Astrocyte of the hippocampus (primary cell): ENCODE measurements at regions not wholly inside any gene's neighbourhood (a gene's known extent, or its start where the extent isn't known, plus 50 kb on each side); places are given as distances from the start of the nearest gene placed in this dataset.

Experiments
- DNase-seq: peaks from one replicate; pipeline ENCODE4 v3.0.0; 2011; ENCODE audit warnings: low read depth, low spot score

- DNase-seq: no peak
Measured at GRCh38 chr3:193754719-193755118, 161.7 kb downstream of the OPA1 start.

GRCh38 chr3:193756536-193756935, 163.5 kb downstream of the OPA1 start:
- DNase-seq: no peak

- no peak for DNase-seq
Measured at GRCh38 chr3:193757457-193757856, 164.4 kb downstream of the OPA1 start.

- no peak for DNase-seq
Measured at GRCh38 chr3:193761969-193762368, 169.0 kb downstream of the OPA1 start.

DNA sequence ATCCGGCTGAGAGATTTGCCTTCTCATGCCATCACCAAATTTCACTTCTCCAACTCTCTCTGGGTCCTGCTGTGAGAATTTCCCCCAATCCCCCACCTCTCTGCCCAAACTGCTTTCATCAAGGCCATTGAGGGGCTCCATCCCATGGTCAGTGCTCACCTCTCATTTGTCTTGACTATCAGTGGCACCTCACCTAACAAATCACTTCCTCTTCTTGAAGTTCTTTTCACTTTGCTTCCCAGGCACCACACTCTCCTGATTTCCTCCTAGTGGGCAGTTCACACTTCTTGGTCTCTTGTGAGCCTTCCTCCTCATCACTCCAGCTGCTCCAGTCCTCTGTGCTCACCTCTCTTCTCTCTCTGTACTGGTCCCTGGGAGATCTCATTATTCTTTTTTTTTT, 169.6 kb downstream of the OPA1 start:
- DNase-seq: no peak

- DNase-seq: no peak
Measured at GRCh38 chr3:193764959-193765358, 172.0 kb downstream of the OPA1 start.

- no peak for DNase-seq
Measured at GRCh38 chr3:193767353-193768069, 174.5 kb downstream of the OPA1 start.

DNA sequence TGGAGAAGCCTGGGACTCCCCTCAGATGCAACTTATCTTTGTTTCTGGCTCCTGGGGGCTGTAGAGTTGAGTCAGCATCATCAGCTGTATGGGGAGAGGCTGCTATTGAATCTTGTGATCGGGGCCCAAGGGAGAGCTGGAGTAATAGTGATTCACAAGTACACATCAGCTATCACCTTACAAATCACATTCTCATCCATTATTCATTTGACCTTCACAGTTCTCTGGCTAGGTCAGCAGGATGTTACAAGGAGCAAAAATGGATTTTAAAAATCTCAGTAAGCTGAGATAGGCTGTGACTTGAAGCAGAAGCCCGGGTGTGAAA, 175.0 kb downstream of the OPA1 start:
- DNase-seq: no peak

DNA sequence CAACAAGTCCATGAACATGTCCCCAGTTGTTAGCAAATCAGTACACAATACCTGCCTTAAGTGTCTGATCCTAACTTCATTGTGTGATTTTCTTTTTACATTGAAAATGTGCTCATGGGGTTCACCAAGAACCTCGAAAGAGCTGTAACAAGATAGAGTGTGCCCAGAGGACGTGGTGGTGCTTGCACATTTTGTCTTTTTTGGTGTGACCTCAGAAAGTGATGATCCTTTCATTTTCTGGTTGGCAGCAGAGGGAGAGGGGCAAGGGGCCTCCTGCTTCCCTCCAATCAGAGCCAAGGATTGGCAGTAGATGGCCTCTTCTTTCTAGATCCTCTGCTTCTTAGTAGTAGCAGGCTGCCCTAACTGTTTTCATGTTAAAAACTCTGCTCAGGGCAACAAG, 176.4 kb downstream of the OPA1 start:
- no peak for DNase-seq

GRCh38 chr3:193771011-193771652, 178.1 kb downstream of the OPA1 start:
- no peak for DNase-seq

DNA sequence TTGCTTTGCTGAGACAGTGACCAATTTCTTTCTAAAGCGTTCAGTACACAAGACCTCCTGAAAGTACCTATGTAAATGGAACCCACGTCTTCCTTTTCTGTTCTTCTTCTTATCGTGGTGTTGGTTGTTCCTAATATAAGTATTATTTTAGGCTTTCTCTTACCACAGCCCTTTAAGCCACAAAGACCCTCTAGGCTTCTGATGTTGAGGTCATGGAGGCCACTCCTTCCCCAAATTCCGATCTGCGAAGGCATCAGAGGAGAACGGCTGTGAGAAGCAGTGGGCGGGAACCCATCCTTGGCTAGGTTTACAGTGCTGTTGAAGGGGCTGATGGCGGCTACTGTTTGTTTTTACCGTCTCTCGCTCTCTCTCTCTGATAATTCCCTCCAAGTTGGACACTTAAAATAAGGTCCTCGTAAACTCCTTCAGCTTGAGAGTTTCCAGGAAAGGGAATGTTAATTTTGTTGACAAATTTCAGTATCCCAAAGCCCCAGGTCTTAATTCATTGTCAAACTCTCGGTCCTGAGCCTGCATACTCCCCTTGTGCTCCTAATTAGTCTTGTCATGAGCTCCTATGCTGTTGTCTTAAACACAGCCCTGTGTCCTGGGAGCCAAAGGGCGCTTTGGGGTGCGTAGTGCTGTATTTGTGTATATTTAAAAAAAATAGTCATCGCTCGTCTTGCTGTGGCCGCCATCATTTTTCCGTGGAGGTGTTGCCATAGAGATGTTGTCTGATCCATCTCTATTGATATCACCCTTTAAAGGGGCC, 178.8 kb downstream of the OPA1 start:
- no peak for DNase-seq

DNA sequence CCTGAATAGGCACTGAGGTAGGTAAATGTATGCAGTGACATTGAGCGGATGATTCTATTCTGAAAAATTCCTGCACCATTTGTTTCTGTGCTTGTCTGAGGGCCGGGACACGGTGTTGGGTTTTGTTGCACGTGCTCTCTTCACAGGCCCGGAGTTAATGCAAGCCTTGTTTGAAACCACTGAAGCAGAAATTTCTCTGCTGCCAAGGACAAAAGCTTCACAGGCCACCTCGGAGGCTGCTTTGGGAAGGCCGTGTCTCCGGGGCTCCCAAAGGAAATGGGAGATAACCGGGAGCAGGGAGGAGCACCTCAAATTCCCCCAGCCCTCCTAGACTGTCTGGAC, 179.4 kb downstream of the OPA1 start:
- DNase-seq: peak; percentile 59

DNA sequence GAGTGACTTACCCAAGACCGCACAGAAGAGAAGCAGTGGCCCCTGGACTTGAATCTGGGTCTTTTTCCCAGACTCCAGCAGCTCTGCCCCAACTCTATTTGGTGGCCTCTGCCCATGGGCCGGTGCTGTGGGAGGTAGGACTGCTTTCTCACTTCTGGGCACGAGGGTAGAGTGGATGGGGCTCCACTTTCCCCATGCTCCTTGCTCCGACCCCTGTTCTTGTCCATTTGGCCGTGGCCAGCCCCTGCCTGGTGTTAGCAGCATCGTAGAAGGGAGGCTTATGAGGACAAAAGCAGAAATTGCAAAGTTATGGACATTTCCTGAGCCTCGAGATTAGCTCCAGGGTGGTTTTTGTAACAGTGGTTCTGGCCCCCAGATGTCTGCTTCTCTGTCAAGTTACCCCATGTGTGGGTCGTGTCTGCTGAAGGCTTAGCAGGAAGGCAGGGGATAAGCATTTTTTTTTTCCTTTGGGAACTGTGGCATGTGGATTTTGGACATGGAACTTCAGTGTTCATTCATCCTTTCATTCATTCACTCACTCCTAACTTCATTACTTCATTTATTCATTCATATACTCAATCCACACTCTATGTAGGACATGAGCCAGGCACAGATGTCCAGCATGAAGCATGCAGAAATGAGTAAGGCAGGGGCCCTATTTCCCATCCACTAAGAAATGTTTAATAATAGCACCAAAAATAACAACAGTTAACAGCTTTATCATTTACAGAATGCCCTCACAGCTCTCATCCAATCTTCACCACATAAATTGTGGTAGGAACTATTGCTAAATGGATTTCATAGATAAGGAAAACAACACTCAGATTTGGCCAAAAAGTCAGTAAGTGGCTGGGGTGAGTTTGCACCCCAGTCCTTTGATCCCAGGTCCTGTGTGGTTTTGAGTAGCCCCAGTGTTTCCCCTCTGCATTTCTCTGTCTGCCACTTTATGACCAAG, 180.5 kb downstream of the OPA1 start:
- no peak for DNase-seq

DNA sequence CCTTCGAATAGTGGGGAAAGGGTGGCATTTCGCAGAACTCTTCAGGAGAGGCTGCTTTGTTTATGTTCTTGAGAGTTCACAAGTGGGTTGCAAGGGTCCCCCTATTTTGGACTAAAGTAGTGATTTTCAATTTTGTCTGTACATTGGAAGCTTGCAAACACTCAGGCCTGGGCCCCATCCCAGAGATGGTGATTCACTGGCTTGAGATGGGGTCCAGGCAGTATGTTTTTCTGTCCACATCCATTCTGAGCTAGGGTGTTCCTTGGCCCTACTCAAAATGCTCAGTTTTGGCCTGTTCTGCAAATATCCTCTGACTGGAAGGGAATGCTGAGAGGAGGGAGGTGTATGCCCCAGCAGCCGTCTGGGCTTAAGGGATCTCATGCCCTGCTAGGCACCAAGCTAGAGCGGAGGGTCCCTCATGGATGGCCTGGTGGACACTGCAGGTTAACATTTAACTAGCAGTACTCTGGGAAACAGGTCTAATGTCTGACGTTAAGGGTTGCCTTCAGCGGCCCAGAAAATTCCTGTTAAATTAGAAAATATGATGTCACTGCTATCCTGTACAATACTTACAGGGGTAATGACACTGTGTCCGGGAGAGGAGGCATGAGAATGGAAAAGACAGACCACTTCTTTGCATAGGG, 181.4 kb downstream of the OPA1 start:
- no peak for DNase-seq

DNA sequence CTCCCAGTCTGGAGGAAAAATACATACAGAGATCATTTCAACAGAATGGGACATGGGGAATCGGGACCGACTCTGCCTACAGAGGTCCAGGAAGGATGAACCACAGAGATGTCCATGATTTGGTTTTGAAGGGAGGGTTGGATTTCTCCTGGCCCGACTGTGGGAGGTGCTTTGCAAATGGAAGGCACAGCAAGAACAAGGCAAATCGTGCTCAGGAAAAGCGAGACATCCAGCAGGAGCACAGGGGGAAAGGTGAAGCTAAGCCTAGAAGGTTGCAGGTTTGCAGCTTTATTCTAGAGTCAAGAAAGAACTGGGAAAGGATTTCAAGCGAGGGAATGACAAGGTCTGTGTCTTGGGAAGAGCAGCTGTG, 181.9 kb downstream of the OPA1 start:
- DNase-seq: no peak

DNA sequence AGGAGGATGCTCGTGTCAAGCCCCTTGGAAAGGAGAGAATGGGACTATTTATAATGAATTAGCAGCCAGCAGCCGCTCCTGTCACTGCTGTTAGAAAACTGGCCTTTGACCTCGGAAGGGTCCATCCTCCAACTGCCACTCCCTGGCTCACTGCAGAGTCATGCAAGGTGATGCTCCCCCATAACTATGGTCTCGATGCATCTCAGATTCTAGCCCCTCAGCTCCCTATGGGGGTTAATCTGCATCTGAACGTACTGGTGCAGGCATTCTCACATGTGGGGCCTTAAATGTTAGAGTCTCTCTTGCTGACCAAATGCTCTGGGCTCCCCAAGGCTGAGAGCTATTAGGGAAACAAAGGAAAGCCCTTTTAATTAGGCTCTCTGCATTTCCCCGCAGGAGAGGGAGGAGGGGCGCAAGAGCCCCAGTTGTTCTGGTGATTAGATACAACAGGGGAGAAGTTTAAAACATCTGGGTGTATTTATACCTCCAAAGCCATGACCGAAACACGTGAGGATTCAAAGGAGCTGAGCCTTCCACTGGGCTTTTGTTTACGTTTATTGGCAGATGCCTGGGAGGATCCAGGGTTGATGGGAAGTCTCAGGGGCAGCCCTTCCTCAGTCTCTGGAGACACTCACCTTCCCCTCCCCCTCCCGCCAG, 182.5 kb downstream of the OPA1 start:
- no peak for DNase-seq

DNA sequence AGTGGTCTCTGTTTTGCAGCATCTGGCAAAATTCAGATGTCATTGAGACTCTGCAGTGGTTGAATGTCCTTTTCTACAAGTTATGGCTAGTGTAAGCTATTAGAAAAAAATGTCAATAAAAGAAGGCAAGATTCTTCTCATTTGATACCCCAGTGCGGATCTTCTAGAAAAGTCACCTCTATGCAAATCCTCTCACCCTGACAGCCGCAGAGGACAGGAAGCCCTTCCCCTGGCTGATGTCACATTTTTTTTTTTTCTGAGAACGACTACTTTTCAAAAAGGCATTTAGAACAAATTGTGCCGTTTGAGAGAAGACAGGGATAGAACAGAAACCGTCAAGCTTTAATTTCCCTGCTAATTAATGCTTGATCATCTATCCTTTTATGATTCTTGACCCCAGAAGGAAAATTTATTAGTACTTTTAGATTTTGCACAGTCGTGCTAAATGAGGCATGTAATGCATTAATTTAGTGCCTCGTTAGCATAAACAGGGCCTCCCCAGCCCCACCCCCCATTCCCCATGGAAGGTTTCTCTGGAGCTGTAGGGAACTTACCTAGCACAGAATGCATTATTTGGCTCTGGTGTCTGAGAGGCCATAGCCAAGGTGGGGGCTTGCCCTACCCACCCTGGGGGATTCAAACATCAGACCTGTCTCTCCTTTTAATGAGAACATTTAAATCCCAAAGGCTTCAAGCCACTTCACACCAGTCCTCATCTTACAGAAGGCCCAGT, 183.8 kb downstream of the OPA1 start:
- no peak for DNase-seq

GRCh38 chr3:193777524-193777923, 184.5 kb downstream of the OPA1 start:
- no peak for DNase-seq

DNA sequence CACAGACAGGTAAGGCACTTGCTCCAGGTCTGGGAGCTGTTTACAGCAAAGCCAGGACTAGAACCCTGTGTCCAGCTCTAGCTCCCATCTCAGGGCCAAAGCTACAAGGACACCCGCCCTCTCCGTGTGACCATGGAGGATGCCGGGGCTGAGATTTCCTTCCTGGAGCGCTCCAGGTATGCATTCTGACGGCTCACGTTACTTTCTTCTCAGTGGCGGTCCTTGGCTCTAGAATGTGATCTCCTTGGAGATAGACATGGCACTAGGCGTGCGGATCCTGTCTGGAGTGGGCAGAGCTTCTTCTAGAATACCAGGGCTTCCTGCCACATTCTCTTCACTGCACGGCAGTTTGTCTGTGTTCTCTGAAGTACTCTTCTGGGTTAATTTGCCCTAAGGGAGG, 185.7 kb downstream of the OPA1 start:
- no peak for DNase-seq

DNA sequence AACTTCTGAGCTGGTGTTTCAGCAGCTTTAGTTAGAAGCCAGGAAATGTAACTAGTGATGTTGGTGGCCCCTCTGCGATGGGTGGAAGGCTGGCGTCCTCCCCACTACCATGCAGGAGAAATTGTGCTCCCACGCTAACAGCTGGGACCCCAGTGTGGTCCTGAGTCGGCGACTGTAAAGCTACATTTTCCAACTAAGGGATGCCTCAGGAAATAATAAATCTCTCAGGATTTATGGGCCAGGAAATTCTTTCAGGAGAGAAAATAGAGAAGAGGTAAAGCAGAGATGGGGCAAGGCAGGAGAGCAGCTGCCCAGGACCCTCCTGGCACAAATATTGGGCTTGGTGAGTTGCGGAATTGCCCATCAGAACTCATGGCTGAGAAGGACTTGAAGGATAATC, 186.9 kb downstream of the OPA1 start:
- DNase-seq: no peak
